Liver (tissue), 3 donors: ENCODE measurements at regions not wholly inside any gene's neighbourhood (a gene's known extent, or its start where the extent isn't known, plus 50 kb on each side); places are given as distances from the start of the nearest gene placed in this dataset.

ENCODE experiments used
- JUND ChIP-seq, 2 donors: IDR thresholded peaks; 2 replicates each; pipeline ENCODE4 v1.6.1; 2016; ENCODE audit warnings: antibody characterized with exemption in 2 of 2
- RXRA ChIP-seq, 2 donors: IDR thresholded peaks; 2 replicates each; pipeline ENCODE4 v1.6.1; 2017 to 2018; ENCODE audit warnings: antibody characterized with exemption in 2 of 2, mild to moderate bottlenecking in 1 of 2
- TF ChIP-seq, protein P1 (sequence below): fragments of 150-350 bp; IDR thresholded peaks from 2 replicates; pipeline ENCODE4 v1.5.1; 2017; ENCODE audit warnings: improper control_type of control experiment, low read depth, low read length; ENCODE audit not compliant: missing input control
- donor health status: healthy.
- donor health status: healthy.

DNA sequence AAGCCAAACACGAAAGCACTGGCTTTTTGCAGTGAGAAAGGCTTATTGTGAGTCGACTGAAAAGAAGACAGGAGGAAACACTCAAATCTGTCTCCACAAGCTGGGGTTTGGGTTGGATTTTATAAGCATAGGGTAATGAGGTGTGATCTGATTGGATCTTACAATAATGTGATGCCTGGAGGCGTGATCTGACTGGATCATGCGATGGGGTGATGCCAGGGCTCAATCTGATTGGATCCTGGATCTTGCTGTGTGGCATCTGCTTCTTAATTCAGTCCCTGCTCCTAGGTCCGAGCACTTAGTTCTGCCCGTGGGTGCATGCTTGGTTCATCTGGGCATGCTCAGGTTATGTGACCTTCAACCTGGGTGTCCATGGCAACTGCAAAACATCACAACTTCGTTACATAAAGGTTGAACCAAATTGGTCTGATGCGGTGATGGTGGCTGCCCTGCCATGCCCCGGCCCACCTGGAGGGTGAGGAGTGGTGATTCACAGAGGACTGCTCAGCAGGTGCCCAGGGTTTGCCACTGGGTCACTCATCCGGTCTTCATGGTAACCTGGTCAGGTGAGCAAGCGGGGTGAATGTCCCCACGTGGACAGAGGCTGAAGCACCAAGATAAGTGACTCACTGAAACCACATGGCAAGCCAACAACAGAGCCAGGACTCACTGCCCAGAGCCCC is 111.0 kb downstream of the KCNF1 start:
- TF ChIP-seq, protein P1, sequence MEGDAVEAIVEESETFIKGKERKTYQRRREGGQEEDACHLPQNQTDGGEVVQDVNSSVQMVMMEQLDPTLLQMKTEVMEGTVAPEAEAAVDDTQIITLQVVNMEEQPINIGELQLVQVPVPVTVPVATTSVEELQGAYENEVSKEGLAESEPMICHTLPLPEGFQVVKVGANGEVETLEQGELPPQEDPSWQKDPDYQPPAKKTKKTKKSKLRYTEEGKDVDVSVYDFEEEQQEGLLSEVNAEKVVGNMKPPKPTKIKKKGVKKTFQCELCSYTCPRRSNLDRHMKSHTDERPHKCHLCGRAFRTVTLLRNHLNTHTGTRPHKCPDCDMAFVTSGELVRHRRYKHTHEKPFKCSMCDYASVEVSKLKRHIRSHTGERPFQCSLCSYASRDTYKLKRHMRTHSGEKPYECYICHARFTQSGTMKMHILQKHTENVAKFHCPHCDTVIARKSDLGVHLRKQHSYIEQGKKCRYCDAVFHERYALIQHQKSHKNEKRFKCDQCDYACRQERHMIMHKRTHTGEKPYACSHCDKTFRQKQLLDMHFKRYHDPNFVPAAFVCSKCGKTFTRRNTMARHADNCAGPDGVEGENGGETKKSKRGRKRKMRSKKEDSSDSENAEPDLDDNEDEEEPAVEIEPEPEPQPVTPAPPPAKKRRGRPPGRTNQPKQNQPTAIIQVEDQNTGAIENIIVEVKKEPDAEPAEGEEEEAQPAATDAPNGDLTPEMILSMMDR = no peak
- TF ChIP-seq JUND (IDR thresholded peaks at IDR 0.05) (no peak), RXRA (IDR thresholded peaks at IDR 0.05) (no peak)
